ENCODE measurements at regions not wholly inside any gene's neighbourhood (a gene's known extent, or its start where the extent isn't known, plus 50 kb on each side); places are given as distances from the start of the nearest gene placed in this dataset.
A peak's percentile ranks its signal among the peaks of the same experiment; 100 is the strongest.

DNA sequence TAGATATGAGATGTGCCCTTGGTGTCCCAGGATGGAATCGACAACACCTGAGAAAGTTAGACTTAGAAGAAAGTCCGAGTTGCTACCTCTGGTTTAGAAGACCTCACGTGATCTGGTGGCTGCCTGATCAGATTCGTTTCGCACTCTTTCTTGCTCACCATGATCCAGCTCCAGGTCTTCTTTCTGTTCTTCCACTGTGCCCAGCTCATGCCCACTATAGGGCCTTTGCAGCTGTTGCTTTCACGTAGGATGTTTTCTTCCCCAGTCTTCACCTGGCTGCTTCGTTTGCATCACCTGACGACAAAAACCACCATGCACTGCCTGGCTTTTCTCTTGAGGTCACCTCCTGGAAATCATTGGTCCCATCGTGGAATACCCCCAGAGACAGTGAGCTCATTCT lies 311.1 kb downstream of the PRDM2 start:
- Histone ChIP-seq H3K36me3 (ENCODE audit: control insufficient read depth, insufficient read depth, low read length) (no peaks in the 10 kb centered on the region), H3K27me3 (ENCODE audit: control insufficient read depth, insufficient read depth, low read length) (no peaks in the 10 kb centered on the region), H3K4me3 (ENCODE audit: low read depth, low read length) (no peak overlapping the region)
- no peak for DNase-seq (ENCODE audit: low read depth)
- no peak for FAIRE-seq
- TF ChIP-seq, protein P1, sequence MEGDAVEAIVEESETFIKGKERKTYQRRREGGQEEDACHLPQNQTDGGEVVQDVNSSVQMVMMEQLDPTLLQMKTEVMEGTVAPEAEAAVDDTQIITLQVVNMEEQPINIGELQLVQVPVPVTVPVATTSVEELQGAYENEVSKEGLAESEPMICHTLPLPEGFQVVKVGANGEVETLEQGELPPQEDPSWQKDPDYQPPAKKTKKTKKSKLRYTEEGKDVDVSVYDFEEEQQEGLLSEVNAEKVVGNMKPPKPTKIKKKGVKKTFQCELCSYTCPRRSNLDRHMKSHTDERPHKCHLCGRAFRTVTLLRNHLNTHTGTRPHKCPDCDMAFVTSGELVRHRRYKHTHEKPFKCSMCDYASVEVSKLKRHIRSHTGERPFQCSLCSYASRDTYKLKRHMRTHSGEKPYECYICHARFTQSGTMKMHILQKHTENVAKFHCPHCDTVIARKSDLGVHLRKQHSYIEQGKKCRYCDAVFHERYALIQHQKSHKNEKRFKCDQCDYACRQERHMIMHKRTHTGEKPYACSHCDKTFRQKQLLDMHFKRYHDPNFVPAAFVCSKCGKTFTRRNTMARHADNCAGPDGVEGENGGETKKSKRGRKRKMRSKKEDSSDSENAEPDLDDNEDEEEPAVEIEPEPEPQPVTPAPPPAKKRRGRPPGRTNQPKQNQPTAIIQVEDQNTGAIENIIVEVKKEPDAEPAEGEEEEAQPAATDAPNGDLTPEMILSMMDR (IDR thresholded peaks at IDR 0.05; ENCODE audit: insufficient read depth, low read length, severe bottlenecking) = no peak

DNA sequence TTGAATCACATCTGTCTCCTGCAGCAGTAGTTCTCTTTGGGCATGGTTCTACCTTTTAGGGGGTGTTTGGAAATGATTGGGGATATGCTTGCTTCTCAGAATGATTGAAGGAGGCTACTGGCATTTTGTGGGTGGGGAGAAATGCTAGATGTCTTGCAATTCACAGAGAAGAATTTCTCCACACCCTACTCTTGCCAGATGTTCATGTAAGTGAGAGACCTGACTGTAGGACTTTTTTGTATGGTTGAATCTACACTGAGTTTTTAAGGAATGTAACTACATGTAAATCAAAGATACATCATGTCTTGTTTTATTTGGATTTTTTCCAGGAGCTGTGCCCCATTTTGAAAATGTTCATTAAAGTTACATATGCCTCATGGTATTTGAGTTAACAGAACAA lies 311.9 kb downstream of the PRDM2 start:
- no peak for FAIRE-seq
- no peaks in the 10 kb centered on the region for H3K36me3 ChIP-seq (ENCODE audit: control insufficient read depth, insufficient read depth, low read length)
- no peak for DNase-seq (ENCODE audit: low read depth)
- no peaks in the 10 kb centered on the region for H3K27me3 ChIP-seq (ENCODE audit: control insufficient read depth, insufficient read depth, low read length)
- no peak overlapping the region for H3K4me3 ChIP-seq (ENCODE audit: low read depth, low read length)
- TF ChIP-seq, protein P1 (IDR thresholded peaks at IDR 0.05; ENCODE audit: insufficient read depth, low read length, severe bottlenecking) = no peak

DNA sequence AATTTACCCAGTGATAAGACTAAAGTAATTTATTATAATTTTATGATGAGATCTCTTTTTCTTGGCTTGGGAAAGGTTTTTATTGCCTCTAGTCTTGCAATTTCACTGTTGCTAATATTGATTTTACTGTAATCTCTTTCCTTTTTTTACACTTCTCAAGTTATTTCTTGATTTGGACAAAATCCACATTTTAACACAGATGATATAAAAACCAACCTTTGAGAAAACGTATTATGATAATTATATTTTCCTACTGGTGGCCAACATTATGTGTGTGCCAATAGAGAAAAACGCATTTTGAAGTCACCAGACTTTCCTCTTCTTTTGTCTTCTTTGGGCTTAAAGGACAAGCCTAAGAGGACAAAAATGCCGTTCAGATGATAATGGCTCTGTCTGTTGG lies 314.9 kb downstream of the PRDM2 start:
- Histone ChIP-seq H3K36me3 (ENCODE audit: control insufficient read depth, insufficient read depth, low read length) (no peaks in the 10 kb centered on the region), H3K27me3 (ENCODE audit: control insufficient read depth, insufficient read depth, low read length) (no peaks in the 10 kb centered on the region), H3K4me3 (ENCODE audit: low read depth, low read length) (no peak overlapping the region)
- DNase-seq (ENCODE audit: low read depth) (no peak), FAIRE-seq (no peak)
- TF ChIP-seq, protein P1 (IDR thresholded peaks at IDR 0.05; ENCODE audit: insufficient read depth, low read length, severe bottlenecking) = no peak

DNA sequence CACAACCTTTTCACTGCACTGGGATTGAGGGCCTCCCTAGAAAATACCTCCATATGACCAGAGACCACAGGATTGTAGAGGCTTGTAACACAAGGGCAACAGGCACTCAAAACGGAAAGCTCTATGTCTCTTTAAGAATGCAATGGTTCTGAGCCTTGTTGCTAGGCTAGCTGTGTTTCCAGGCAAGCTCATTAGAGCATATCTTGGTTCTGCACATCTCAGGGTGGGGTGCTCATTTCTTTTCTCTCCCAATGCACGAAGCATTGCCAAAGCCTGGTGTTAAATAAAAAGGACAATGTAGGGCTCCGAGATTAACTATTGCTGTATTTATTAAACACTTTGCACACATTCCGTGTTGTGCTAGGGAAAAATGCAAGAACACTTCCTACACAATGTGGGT lies 315.9 kb downstream of the PRDM2 start:
- TF ChIP-seq, protein P1 (IDR thresholded peaks at IDR 0.05; ENCODE audit: insufficient read depth, low read length, severe bottlenecking) = no peak
- no peak for DNase-seq (ENCODE audit: low read depth)
- Histone ChIP-seq H3K36me3 (ENCODE audit: control insufficient read depth, insufficient read depth, low read length) (no peaks in the 10 kb centered on the region), H3K27me3 (ENCODE audit: control insufficient read depth, insufficient read depth, low read length) (no peaks in the 10 kb centered on the region), H3K4me3 (ENCODE audit: low read depth, low read length) (no peak overlapping the region)
- peak; percentile 36 for FAIRE-seq

DNA sequence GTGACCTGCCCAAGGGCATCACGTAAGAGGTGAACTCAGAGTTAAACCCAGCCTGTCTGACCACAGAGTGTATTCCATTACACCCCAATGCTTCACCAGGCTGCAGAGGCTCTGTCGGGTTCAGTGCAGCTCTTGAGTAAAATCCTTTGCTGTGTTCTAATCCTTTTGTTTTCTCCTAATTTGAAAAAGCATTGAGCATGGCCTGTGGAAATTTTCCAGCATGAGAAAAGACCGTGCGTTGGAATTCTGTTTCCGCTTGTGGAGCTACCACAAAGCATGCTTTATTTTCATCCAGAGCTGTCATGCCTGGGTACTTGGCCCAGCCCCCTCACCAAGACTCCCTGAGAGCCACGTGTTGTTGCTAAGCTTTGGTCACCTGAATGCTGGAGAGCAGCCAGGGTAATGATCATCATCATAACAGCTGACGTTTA lies 317.6 kb downstream of the PRDM2 start:
- FAIRE-seq = no peak

DNA sequence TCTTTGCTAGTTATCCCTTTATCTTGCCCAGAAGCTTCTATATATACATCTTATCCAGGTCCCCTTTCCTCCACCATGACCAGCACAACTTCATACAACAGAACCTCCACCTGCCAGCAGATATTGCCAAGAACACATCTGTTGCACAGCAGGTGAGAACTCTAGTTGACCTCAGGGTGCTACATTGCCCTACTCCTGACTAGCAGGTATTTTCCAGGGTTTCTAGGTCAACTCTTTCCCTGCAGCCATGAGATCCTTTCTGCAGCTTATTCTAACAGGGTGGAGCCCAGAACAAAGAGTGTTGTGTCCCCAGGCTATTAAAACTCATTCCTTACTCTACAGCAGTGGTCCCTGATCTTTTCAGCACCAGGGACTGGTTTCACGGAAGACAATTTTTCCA lies 319.5 kb downstream of the PRDM2 start:
- no peaks in the 10 kb centered on the region for H3K27me3 ChIP-seq (ENCODE audit: control insufficient read depth, insufficient read depth, low read length)
- no peak for DNase-seq (ENCODE audit: low read depth)
- FAIRE-seq = no peak

More for the DNA sequence above, 317.6 kb downstream of the PRDM2 start:
- peak; percentile 15 for DNase-seq (ENCODE audit: low read depth)
- Histone ChIP-seq H3K36me3 (ENCODE audit: control insufficient read depth, insufficient read depth, low read length) (no peaks in the 10 kb centered on the region), H3K4me3 (ENCODE audit: low read depth, low read length) (no peak overlapping the region), H3K27me3 (ENCODE audit: control insufficient read depth, insufficient read depth, low read length) (no peaks in the 10 kb centered on the region)
- TF ChIP-seq, protein P1 (IDR thresholded peaks at IDR 0.05; ENCODE audit: insufficient read depth, low read length, severe bottlenecking) = no peak

More for the DNA sequence above, 319.5 kb downstream of the PRDM2 start:
- Histone ChIP-seq H3K4me3 (ENCODE audit: low read depth, low read length) (no peak overlapping the region), H3K36me3 (ENCODE audit: control insufficient read depth, insufficient read depth, low read length) (no peaks in the 10 kb centered on the region)
- TF ChIP-seq, protein P1 (IDR thresholded peaks at IDR 0.05; ENCODE audit: insufficient read depth, low read length, severe bottlenecking) = no peak

All from bronchial epithelial cell (primary cell).